Neural crest cell (in vitro differentiated cells): ENCODE measurements at regions not wholly inside any gene's neighbourhood (a gene's known extent, or its start where the extent isn't known, plus 50 kb on each side); places are given as distances from the start of the nearest gene placed in this dataset.
"Not testable (repeated sequence)": the region's sequence is repeated elsewhere in the genome, so short reads cannot be mapped to it uniquely, and the experiment has no call there.

Experiments used
- DNase-seq: peaks from one replicate; pipeline ENCODE4 v3.0.0; 2021; ENCODE audit warnings: low read depth, mixed read lengths, low spot score
- H3K27ac Mint-ChIP-seq: one replicate; pipeline ENCODE4 v1.8.0; 2021; ENCODE audit warnings: mild to moderate bottlenecking, mixed read lengths; ENCODE audit not compliant: unreplicated experiment
- H3K27me3 Mint-ChIP-seq: 2 replicates; pipeline ENCODE4 v1.8.0; 2021; ENCODE audit warnings: low read depth, mild to moderate bottlenecking, mixed read lengths
- H3K36me3 Mint-ChIP-seq: 2 replicates; pipeline ENCODE4 v1.8.0; 2021; ENCODE audit warnings: low read depth, mild to moderate bottlenecking, mixed read lengths
- H3K4me1 Mint-ChIP-seq: 2 replicates; pipeline ENCODE4 v1.8.0; 2021; ENCODE audit warnings: mixed read lengths
- H3K4me3 Mint-ChIP-seq: one replicate; pipeline ENCODE4 v1.8.0; 2021; ENCODE audit warnings: mild to moderate bottlenecking, mixed read lengths
- H3K9me3 Mint-ChIP-seq: 2 replicates; pipeline ENCODE4 v1.8.0; 2021; ENCODE audit warnings: mixed read lengths
- TF ChIP-seq, protein P1 (sequence below): fragments of 200-600 bp; sonication (generic); conservative IDR thresholded peaks from 2 replicates; pipeline ENCODE4 v1.5.0; 2021; ENCODE audit warnings: antibody characterized with exemption, mild to moderate bottlenecking

DNA sequence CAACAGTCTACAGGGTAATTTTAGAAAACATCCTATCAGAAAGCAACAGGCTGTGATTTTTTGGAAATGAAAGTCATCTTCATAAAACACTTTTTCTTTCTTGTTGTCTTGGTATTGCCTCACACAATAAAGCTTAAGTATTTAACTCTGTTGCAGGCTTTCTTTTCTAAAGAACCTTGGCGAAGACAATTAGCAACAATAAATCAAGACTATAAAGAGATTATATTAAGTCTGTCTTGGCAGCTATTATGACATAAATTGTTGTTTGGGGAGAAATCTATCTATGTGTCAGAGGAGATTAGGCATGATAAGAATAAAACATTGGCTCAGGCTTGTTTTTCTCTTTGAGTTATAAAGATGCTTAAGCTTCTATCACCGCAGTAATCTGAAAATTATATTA lies 1774.8 kb downstream of the ARAP2 start:
- H3K27me3 Mint-ChIP-seq, result no peaks in the 10 kb centered on the region
- H3K4me3 Mint-ChIP-seq, result no peak overlapping the region
- H3K9me3 Mint-ChIP-seq, result peaks cover 3% of the 10 kb centered on the region
- TF ChIP-seq, protein P1, sequence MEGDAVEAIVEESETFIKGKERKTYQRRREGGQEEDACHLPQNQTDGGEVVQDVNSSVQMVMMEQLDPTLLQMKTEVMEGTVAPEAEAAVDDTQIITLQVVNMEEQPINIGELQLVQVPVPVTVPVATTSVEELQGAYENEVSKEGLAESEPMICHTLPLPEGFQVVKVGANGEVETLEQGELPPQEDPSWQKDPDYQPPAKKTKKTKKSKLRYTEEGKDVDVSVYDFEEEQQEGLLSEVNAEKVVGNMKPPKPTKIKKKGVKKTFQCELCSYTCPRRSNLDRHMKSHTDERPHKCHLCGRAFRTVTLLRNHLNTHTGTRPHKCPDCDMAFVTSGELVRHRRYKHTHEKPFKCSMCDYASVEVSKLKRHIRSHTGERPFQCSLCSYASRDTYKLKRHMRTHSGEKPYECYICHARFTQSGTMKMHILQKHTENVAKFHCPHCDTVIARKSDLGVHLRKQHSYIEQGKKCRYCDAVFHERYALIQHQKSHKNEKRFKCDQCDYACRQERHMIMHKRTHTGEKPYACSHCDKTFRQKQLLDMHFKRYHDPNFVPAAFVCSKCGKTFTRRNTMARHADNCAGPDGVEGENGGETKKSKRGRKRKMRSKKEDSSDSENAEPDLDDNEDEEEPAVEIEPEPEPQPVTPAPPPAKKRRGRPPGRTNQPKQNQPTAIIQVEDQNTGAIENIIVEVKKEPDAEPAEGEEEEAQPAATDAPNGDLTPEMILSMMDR, result no peak
- H3K4me1 Mint-ChIP-seq, result no peaks in the 10 kb centered on the region
- H3K36me3 Mint-ChIP-seq, result no peaks in the 10 kb centered on the region
- no peak for DNase-seq
- no peak overlapping the region for H3K27ac Mint-ChIP-seq

DNA sequence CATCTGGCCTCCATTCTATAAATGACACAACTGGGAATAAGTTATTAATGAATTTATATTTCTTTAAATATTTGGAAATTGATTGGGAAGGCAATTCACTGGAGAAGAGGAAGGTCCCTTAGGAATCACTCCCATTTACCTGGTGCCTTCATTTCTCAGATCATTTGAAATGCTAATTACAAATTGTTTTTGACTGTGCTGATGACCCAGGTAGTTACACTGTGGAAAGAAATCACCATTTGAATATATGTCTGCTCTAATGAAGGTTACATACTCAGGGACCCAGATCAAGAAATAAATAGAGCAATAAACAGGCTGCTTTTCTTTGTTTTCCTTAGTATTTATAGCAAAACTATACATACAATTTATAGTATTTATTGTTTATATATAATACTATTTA lies 1759.1 kb downstream of the ARAP2 start:
- no peak for DNase-seq
- Mint-ChIP-seq H3K27me3 (no peaks in the 10 kb centered on the region), H3K27ac (no peak overlapping the region), H3K9me3 (no peaks in the 10 kb centered on the region), H3K4me1 (no peaks in the 10 kb centered on the region), H3K36me3 (no peaks in the 10 kb centered on the region), H3K4me3 (no peak overlapping the region)
- TF ChIP-seq, protein P1, result no peak

DNA sequence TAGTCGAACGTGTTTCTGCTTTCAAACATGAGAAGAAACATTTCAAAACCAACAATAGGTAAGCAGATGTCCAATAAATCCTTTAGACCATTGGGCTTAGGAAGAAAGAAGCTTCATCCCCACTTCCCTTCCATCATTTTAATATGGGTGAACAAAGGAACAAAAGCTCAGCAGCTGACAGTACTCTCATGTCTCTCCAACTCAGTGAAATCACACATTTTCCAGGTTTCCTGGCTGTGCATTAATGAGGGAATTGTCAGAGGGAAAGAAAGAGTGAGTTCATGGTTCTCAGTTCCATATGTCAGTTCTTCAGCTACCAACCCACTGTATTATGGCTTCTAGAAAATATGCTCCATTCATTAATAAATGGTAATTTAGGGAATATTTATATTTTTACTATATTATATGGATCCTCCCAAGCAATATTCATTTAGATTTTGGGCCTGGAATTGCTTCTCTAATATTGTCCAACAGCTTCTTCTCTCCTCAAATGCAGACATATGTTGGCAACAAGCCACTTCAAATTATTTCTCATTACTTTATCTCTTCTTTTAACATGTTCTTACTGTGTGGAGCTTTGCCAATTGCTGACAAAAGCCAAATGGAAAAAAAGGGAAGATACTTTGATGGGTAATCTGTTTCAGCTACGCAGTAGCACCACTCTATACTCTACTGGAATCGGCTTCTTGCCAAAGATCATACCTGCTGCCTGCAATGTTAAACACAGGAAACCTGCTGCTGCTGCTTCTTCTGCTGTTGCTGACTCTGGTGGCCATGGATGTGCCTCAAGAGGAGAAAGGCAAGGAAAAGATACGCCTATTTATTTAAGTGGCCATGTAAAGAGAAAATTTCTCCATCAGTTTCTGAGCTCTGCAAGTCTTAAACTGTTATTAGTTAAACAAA lies 1757.6 kb downstream of the ARAP2 start:
- H3K4me1 Mint-ChIP-seq, result no peaks in the 10 kb centered on the region
- H3K9me3 Mint-ChIP-seq, result no peaks in the 10 kb centered on the region
- no peaks in the 10 kb centered on the region for H3K36me3 Mint-ChIP-seq
- no peak for DNase-seq
- TF ChIP-seq, protein P1, result no peak
- no peak overlapping the region for H3K4me3 Mint-ChIP-seq
- no peaks in the 10 kb centered on the region for H3K27me3 Mint-ChIP-seq
- H3K27ac Mint-ChIP-seq, result no peak overlapping the region

DNA sequence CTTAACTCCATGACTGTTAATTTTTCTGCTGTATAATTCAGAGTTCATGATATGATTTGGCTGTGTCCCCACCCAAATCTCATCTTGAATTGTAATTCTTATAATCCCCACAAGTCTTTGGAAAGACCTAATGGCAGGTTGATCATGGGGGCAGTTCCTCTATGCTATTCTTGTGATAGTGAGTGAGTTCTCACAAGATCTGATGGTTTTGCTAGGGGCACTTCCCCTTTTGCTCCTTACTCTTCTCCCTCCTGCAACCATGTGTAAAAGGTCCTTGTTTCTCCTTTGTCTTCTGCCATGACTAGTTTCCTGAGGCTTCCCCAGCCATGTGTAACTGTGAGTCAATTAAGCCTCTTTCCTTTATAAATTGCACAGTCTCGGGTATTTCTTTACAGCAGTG lies 1751.9 kb downstream of the ARAP2 start:
- no peaks in the 10 kb centered on the region for H3K4me1 Mint-ChIP-seq
- peaks cover 5% of the 10 kb centered on the region for H3K9me3 Mint-ChIP-seq
- DNase-seq, result no peak
- TF ChIP-seq, protein P1, result no peak
- H3K27ac Mint-ChIP-seq, result no peak overlapping the region
- H3K36me3 Mint-ChIP-seq, result no peaks in the 10 kb centered on the region
- no peaks in the 10 kb centered on the region for H3K27me3 Mint-ChIP-seq
- no peak overlapping the region for H3K4me3 Mint-ChIP-seq

DNA sequence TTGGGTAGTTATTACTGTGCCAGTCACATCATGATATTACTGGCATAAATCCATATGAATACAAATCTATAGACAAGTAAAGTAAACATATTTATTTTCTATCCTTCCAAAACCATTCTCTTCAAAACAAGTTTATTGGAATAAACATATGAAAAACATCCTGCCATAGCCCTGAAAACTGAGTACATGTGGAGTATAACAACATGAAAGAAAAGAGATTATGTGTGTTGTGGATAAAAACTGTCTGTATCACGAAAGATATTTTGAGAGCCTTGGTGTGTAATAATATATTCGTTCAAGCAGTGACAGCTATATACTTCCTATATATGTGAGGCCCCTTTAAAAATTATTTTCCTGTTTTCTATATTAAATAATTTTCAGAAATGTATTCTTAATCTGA lies 1742.2 kb downstream of the ARAP2 start:
- Mint-ChIP-seq H3K4me1 (no peaks in the 10 kb centered on the region), H3K9me3 (no peaks in the 10 kb centered on the region), H3K36me3 (no peaks in the 10 kb centered on the region), H3K4me3 (no peak overlapping the region), H3K27me3 (no peaks in the 10 kb centered on the region), H3K27ac (no peak overlapping the region)
- TF ChIP-seq, protein P1, result no peak
- no peak for DNase-seq

DNA sequence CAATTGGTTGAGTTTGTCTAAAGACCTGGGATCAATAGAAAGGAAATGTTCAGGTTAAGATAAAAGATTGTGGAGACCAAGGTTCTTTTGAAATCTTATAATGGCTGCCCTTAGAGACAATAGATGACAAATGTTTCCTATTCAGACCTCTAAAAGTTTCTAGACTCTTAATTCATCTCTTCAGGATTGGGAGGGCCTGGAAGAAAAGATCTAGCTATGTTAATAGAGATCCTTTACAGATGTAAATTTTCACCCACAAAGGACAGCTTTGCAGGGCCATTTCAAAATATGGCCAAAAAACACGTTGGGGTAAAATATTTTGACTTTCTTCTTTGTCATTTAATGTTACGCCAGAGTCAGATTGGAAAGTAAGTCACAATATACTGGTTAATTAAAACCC lies 1739.6 kb downstream of the ARAP2 start:
- H3K4me3 Mint-ChIP-seq, H3K4me1 Mint-ChIP-seq, H3K36me3 Mint-ChIP-seq, H3K27ac Mint-ChIP-seq, H3K27me3 Mint-ChIP-seq, H3K9me3 Mint-ChIP-seq, DNase-seq: not testable (repeated sequence)

DNA sequence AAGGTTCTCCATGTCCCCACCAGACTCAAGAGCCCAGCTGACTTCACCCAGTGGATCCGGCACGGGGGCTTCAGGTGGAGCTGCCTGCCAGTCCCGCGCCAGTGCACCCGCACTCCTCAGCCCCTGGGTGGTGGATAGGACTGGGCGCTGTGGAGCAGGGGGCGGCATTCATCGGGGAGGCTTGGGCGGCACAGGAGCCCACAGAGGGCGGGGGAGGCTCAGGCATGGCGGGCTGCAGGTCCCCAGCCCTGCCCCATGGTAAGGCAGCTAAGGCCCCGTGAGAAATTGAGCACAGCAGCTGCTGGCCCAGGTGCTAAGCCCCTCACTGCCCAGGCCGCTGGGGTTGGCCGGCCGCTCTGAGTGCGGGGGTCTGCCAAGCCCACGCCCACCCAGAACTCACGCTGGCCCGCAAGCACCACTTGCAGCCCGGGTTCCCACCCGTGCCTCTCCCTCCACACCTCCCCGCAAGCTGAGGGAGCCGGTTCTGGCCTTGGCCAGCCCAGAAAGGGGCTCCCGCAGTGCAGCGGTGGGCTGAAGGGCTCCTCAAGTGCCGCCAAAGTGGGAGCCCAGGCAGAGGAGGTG lies 1737.7 kb downstream of the ARAP2 start:
- H3K27ac Mint-ChIP-seq, H3K4me3 Mint-ChIP-seq, H3K9me3 Mint-ChIP-seq, DNase-seq, H3K27me3 Mint-ChIP-seq, H3K36me3 Mint-ChIP-seq, H3K4me1 Mint-ChIP-seq: not testable (repeated sequence)
